Fibroblast of gingiva (primary cell): ENCODE measurements at regions not wholly inside any gene's neighbourhood (a gene's known extent, or its start where the extent isn't known, plus 50 kb on each side); places are given as distances from the start of the nearest gene placed in this dataset.

Experiments used
- DNase-seq: peaks from one replicate; pipeline ENCODE4 v3.0.0-alpha.2; 2011; ENCODE audit warnings: low read depth

DNA sequence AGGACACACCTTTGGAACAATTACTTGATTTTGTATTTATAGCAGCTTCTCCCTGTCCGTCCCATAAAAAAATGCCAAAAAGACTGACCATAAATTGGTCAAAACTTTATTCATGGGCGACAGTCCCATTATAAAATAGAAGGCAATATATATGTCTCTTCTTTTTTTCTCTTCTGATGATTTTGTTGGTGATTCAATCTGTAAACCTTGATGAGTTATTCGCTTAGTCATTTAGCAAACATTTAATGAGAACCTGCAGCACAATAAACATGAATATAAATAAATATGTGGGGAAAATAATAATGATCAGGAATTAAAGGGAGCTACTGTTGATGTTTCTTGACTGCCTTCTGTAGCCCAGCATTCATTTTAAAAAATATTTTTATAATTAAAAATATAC is 356.4 kb upstream of the ACTBL2 start:
- no peak for DNase-seq

DNA sequence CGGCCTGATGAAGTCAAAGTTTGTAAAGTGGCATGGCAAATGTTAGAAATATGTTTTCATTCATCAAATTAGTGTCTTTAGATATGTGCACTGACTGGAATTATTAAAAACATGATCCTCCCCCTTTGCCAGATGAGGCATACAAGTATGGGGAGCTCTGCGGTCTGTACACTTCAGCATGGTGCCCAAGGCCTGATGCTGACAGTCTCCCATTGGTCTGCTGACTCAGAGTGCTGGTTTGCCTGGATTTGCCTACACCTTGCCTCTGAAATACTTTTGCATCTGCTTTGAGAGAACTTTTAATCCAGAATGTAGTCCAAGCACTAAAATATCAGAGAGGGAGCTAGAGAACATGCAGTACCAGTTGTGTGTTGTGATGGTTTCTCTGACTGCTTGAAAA is 354.3 kb upstream of the ACTBL2 start:
- DNase-seq = no peak

DNA sequence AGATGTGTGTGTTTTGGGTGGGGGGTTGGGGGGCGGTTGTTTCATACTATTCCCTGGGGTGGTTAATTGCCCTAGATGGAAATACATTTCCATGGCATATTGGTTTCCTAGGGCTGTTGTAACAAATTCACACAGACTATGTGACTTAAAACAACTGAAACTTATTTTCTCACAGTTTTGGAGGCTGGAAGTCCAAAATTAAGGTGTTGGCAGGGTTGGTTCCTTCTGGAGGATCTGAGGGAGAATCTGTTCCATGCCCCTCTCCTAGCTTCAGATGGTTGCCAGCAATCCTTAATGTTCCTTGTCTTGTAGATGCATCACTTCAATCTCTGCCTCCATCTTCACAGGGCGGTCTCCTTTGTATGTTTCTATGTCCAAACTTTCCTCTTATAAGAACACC is 353.7 kb upstream of the ACTBL2 start:
- DNase-seq = no peak

DNA sequence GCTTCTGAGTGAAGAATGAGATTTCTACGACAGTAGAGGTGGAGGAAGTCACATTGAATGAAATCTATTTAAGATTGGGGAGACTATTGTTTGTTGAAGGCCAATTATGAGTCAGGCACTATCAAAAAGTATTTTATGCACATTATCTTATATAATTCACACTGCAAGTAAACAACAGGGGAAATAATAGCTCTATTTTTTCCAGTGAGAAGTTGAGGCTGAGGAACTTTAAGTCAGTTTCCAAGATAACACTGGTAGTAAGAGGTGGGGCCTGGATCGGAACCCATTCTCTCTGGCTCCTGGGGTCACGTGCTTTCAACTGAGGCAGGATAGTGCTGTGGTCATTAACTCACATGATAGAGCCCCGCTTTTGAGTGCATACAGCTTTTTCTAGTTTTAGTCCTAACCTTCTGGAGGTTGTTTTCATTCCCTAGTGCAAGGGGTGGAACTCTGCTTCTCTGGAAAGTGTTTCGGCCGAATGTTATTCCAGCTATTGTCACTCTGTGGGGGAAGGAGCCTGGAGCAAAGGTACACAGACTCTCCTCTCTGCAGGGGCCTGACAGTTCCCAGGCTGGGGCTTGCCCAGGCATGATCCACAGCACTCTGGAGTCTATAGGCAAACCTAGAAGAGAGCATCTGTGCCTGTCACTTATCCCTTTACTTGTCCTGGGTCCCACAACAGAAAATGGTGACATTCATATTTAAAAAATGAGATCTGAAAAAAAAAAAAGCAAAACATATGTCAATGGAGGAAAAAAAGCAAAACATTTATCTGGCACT is 352.4 kb upstream of the ACTBL2 start:
- DNase-seq = no peak

DNA sequence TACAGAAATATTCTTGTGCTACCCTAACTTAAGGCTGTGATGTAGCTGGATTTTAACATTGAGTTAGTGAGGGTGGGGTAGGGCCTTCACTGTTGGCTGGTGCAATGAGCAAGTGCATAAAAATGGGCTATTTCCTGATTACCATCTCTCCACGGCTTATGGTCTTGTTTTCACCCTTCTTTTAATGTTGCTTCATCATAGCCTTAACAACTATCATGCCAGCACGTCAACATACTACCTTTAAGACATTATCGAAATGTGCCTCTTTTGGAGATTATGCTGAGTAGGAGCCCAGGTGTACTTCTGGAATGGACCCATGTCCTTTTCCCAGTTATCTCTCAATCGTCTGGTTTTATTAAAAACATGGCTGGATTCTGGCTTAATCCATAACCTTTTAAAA is 350.9 kb upstream of the ACTBL2 start:
- no peak for DNase-seq

DNA sequence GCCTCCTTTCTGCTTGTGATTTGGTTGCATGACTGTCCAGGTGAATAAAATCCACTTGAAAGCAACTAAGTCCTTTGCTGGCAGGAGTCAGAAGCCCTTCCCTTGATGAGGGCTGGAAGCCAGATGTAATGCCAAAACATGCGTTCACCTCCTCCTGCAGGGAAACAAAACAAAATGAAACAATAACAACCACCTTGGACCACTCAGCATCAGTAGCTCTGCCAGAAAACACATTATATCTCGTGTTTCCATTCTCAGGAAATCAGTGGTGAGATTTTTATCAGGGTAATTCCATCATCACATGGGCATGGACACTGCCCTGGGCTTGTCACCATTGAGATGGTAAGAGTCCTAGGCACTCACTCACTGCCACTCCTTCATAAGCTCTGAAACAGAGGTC is 350.3 kb upstream of the ACTBL2 start:
- DNase-seq = no peak

DNA sequence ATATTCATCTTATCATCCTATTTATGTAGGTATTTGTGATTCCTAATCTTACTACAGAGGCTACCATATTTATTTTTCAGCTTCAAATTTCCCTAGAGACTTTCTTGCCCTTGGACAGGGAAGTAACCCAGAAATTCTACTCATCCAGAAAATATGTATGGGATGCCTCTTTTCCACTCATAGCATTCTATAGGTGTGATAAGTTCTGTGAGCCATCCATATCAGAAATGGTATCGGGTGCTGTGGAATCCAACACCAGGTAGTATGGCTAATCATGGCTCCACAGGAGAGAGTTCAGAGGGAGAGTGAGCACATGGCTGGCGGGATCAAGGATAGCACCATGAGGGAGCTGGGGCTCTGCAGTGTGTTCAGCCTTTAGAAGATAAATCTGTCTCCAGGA is 349.3 kb upstream of the ACTBL2 start:
- DNase-seq = no peak

DNA sequence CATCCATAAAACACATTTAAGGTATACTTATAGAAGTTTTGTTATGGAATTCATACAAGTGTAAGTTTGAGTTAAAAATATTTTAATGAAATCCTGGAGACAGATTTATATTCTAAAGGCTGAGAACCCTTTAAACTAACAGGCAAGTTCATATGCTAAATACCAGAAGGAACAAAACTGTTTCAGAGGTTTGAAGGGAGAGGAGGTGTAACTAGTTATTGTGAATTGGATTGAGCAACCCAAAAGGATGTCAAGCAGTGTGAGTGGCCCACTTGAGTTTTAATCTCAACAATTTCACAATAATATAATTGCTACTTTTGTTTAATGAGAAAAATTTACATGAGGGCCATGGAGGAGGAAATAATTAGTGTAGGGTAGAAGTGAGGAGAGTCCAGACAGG is 348.5 kb upstream of the ACTBL2 start:
- DNase-seq = no peak

DNA sequence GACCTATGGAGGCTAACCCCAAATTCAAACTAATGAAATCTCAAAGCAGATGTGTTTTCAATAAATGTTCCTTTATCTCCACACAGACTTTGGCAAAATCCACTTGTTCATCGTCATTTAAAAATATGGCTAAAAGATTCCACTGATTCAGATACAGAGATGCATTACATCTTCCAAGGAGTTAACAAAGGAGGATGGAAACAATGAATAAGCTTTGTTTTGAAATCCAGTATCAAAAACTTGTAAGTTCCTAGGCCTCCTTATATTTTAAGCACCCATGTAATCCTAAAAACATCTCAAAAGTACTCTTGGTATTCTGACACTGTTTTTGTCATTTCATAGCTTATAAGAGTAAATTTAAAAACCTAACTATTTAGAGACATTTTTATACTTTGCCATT is 345.6 kb upstream of the ACTBL2 start:
- DNase-seq = peak; percentile 65

DNA sequence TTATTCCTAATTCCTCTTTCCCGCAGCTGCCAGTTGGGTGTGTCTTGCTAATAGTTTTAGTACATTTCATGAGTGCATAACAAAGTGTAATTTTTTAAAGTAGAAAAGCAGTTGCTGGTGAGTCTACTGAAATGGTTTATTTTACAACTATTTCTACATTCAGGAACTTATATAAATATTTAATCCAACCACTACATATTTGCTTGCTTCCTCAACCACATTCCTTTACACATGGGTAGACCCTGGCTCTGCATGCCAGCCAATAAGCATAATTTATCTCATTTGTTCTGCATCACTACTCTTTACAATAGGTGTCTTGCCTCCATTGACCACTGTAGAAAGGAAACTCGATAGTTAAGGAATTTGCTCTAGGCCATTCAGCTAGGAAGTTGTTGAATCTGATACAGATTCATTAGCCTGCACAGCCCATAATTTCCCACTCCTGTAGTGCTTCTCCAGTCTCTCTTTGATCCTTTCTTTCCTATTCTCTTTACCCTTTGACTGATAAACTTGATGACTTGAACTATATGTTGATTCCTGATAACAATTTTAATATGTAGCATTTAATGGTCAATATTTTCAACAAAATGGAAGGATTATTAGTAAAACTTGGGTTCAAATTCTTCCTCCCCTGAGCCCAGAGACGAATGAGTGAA is 342.5 kb upstream of the ACTBL2 start:
- peak; percentile 82 for DNase-seq

DNA sequence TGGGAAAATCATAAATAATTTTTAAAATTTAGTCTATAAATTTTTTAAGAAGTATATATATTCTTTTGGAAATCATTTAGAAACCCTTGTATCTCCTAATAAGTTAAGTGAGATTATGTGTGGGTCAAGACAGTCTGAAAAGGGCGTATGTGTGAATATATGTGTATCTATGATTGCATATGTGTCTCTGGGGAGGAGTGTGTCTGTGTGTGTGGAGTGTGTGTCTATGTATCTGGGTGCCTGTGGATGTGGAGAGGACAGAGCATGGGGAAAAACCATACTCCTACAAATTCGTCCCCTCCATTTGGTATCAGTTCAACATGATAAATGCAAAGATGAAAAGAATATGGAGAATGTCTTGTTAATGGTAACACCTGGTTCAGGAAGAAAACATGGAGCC is 342.0 kb upstream of the ACTBL2 start:
- no peak for DNase-seq

DNA sequence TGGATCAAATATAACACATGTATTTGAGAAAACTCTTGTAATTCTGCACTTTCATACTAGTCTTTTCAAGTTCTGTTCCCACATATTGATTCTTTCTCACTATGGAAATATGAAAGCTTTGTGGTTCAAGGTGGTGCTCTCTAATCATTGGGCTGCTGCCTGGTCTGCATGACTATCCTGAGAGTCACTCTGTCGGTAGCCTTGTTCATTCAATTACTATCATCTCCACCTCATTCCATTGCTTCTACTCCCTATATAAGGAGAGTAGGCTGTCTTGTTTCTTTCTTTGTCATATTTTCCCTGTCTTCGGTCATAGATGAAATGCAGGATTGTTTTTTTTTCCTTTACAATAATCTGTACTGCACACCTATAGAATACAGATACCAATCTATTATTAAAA is 341.4 kb upstream of the ACTBL2 start:
- DNase-seq = no peak

DNA sequence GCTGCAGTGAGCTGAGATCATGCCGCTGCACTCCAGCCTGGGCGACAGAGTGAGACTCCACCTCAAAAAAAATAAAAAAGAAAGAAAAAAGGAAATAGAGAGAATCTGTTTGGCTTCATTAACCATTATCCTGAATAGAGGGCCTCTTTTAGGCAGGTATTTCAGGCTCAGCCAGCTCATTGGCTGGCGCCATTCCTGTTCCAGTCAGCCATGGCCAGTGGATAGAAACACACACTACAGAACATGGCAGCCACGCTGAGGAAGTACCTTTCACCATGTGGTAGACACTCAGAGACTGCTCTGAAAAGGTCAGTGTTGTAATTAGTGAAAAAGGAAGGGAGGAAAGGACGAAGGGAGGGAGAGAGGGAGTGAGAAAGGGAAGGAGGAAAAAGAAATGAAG is 340.0 kb upstream of the ACTBL2 start:
- DNase-seq = no peak

DNA sequence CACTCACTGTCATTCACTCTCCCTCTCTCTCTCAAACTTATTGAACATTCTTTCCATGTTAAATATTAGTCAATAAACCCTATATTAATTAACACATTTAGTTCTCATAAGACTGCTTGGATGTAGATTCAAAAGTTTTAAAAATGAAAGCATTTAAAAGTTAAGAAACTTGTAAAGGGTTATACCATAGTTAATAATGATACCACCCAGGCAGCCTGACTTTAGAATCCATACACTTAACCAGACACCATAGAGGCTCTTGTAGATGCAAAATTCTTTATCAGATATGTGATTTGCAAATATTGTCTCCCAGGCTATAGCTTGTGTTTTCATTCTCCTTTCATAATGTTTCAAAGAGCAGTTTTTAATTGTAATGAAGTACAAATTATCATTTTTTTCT is 335.8 kb upstream of the ACTBL2 start:
- no peak for DNase-seq

DNA sequence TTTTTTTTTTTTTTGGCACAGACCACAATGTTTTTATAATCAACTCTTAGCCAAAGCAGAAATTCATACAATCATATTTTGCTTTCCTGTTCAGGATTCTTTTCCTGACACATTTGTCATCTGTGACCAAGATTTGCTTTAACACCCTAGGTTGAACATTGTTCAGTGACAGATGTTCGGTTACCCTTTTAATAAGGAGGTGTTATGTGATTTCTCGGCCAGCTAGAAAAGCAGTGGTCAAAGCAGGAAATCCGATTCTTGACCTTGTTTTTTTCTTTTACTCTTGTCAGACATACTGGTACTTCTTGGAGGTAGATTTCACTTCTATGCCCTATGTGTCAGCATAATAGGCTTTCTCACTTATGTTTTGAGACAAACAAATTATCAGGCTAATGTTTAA is 335.3 kb upstream of the ACTBL2 start:
- DNase-seq = no peak

DNA sequence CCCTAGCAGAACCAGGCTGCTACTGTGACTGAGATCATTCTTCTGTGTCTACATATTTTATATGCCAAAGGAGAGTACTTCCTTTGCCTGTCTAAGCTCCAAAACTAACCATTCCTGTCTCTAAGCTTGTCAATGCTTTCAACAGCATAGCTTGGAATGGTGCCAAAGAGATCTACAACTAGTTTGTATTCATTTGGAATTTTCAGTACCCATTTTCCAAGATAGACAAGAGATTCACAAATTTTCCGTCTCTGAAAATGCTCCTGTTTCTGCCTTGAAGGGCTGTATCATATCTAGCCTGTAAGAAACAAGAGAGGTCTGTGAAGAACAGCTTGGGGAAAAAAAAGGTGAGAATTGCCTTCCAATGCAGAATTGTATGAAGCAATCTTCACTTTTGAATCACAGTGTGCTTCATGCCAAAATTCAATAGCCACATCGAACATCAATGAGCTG is 334.4 kb upstream of the ACTBL2 start:
- DNase-seq = no peak

DNA sequence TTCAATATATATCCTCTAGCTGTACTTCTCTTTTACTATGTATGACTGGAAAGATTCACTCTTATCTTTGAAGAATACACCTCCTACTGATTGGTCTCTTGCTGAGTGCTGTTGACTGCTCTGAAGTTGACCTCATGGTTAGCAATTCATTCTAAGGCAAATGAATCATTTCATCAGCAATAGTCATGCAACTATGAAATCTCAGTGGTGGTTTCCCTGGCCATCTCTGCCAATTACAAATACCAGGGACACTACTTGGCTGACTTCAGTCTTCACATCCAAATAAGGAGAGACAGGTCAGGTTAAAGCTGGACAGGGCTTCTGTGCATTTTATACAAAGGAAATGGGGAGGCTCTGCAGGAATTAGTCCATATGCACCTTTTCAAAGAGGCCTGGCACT is 333.5 kb upstream of the ACTBL2 start:
- DNase-seq = peak; percentile 84

DNA sequence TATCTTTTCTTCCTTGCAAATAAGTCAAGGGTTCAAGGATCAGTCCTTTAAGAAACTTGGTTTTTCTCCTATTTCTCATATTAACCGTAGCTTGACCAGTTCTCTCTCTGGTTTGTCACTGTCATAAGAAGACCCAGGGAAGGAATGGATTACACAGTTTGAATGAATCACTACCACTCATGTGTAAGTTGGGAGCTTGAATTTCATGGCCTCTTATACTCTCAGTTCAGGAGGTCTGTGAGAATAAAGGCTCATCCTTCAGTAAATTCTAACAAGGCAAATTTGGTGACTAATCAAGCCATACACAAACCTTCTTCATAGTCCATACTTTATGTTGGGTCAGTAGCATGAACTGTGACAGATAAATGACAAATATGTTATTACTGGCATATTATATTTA is 323.1 kb upstream of the ACTBL2 start:
- DNase-seq = peak; percentile 57

DNA sequence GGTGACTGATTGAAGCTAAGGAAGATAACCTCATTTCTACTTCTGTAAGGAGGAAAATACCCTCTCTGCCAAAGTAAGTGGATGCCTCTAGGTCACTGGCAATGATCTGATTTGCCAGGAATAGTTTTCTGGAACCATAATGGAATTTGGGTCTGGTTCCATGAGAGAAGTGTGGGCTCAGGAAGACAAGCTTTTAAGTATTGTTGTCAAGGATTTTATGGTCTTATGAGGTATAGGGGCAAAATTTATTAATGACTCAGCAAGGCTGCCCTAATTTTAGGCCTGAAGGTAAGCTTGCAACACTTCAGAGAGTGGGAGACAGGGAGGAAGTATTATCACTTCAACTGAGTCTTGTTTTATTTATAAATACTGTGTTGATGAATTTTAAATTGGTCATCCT is 322.6 kb upstream of the ACTBL2 start:
- DNase-seq = no peak

DNA sequence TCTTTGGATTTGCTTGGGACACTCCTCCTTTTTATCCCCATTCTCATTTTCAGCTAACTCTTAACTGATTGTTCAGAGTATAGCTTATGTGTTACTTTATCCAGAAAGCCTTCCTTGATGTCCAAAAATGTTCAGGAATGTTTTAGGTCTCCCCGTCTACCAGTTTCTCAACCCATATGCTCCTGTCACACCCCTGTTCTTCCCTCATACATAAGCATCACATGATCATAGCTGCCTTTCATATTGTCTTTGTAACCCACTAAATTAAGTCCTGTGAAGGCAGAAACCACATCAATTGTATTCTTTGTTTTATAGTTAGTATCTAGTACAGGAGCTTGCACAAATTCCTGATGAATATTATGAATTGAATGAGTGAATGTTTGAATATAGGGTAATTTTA is 321.9 kb upstream of the ACTBL2 start:
- no peak for DNase-seq

DNA sequence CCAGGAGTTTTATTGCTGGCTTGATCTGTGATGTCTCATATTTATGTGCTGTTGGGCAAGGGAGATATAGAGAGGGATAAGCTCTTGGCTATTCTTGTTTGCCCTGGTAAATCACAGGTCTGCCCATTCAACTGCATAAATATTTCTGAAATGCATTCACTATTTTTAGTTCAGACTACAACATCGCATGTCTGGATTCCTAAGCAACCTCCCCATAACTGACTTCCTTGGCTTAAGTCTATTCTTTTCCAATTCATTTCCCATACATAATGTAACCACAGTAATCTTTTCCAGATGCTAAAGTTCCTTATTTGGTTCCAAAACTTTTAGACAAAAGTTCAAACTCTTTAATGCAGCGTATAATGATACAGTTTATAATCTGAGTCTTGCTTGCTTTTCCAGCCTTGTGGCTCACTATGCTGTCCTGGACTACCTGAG is 321.4 kb upstream of the ACTBL2 start:
- peak; percentile 93 for DNase-seq

DNA sequence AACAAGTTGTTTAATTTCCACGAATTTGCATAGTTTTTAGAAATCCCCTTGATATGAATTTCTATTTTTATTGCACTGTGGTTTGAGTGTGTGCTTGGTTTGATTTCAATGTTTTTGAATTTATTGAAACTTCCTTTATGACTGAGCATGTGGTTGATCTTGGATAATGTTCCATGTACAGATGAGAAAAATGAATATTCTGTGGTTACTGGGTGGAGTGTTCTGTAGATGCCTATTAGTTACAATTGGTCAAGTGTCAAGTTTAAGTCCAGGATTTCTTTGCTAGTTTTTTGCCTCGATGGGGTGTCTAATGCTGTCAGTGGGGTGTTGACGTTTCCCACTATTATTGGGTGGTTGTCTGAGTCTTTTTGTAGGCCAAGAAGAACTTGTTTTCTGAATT is 319.5 kb upstream of the ACTBL2 start:
- DNase-seq = peak; percentile 15

DNA sequence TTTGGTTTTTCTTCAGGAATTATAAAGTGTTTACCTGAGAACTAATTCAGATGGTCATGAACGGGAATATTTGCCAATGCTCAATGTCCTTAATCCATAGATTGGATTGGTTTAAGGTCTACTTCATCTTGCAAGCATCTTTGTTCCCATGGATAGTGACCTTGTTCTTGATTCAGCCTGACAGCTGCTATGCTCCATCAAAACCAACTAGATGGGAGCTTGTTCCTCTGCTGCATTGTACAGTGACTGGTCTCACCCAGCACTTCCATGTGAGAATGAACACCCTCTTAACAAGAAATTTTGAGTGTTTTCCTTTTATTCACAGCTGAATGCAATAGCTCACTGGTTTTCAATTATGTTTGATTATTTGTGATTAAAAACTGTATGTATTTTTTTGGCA is 312.6 kb upstream of the ACTBL2 start:
- no peak for DNase-seq

DNA sequence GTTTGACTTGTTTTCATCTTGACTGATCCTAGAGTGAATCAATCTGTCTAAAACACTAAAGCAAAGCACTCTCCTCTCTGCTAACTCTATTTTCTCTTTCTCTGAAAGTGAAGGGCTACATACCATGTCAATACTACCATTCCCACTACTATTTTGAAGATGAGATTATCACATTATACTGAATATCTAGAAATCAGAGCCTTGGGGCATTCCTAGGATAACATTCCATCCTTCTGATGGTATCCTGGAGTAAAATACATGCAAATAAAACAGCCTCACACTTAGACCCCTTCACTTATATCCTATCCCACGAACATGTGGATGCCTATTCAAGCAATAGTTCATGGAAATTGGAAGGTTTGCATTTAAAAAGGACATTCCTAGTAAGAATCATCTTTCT is 309.3 kb upstream of the ACTBL2 start:
- DNase-seq = no peak
